Cardiac fibroblast (primary cell): ENCODE measurements at regions not wholly inside any gene's neighbourhood (a gene's known extent, or its start where the extent isn't known, plus 50 kb on each side); places are given as distances from the start of the nearest gene placed in this dataset.

ENCODE experiments used
- DNase-seq, 2 donors: peaks; one replicate each; pipeline versions ENCODE4 v3.0.0 to v3.0.0-alpha.2; 2010; ENCODE audit warnings: low read depth in 2 of 2
- H3K4me3 ChIP-seq, 2 donors: replicated peaks in 1 of 2; 1 replicate in 1 of 2; 2 replicates in 1 of 2; pipeline ENCODE4 v1.5.1; 2011; ENCODE audit warnings: low read depth in 2 of 2, low read length in 2 of 2, mild to moderate bottlenecking in 2 of 2, moderate library complexity in 1 of 2
- CTCF ChIP-seq: IDR thresholded peaks from one replicate; pipeline ENCODE4 v1.5.1; 2011; ENCODE audit warnings: low read depth, mild to moderate bottlenecking, low read length, inconsistent platforms

GRCh38 chr3:135448520-135448919 lies 517.0 kb upstream of the PPP2R3A start:
- no peak for DNase-seq
- no peak for TF ChIP-seq CTCF
- no peak overlapping the region for H3K4me3 ChIP-seq

GRCh38 chr3:135449046-135449445 lies 516.5 kb upstream of the PPP2R3A start:
- no peak for TF ChIP-seq CTCF

GRCh38 chr3:135451037-135451785 lies 514.3 kb upstream of the PPP2R3A start:
- H3K4me3 ChIP-seq: no peak overlapping the region
- TF ChIP-seq CTCF: no peak
- no peak for DNase-seq

More at GRCh38 chr3:135449046-135449445, 516.5 kb upstream of the PPP2R3A start:
- H3K4me3 ChIP-seq: no peak overlapping the region
- DNase-seq: no peak

GRCh38 chr3:135452881-135453280 lies 512.6 kb upstream of the PPP2R3A start:
- no peak for TF ChIP-seq CTCF
- no peak for DNase-seq
- no peak overlapping the region for H3K4me3 ChIP-seq

GRCh38 chr3:135453326-135453725 lies 512.2 kb upstream of the PPP2R3A start:
- no peak for DNase-seq
- TF ChIP-seq CTCF: no peak

GRCh38 chr3:135454890-135455289 lies 510.6 kb upstream of the PPP2R3A start:
- no peak for DNase-seq
- H3K4me3 ChIP-seq: no peak overlapping the region
- no peak for TF ChIP-seq CTCF

More at GRCh38 chr3:135453326-135453725, 512.2 kb upstream of the PPP2R3A start:
- H3K4me3 ChIP-seq: no peak overlapping the region
